ENCODE measurements at regions not wholly inside any gene's neighbourhood (a gene's known extent, or its start where the extent isn't known, plus 50 kb on each side); places are given as distances from the start of the nearest gene placed in this dataset.

GRCh38 chr14:32017587-32017986 lies 59.5 kb upstream of the ARHGAP5 start:
- intact Hi-C loops (cut with DNase I; ENCODE audit: low total_unique reads) = no loop called here
- TF ChIP-seq CTCF (IDR thresholded peaks at IDR 0.05) = no peak
- no peak for TF ChIP-seq POLR2A (IDR thresholded peaks at IDR 0.05)
- no peak for DNase-seq (ENCODE audit: low spot score in 2 of 2)
- no peak overlapping the region for H3K4me3 ChIP-seq (ENCODE audit: low read depth, poor library complexity, severe bottlenecking)

GRCh38 chr14:32018391-32019092 lies 58.6 kb upstream of the ARHGAP5 start:
- intact Hi-C loops (cut with DNase I; ENCODE audit: low total_unique reads) = no loop called here
- no peak for TF ChIP-seq CTCF (IDR thresholded peaks at IDR 0.05)
- no peak for TF ChIP-seq POLR2A (IDR thresholded peaks at IDR 0.05)
- DNase-seq (ENCODE audit: low spot score in 2 of 2) = no peak
- WGBS, 2 donors = 35 to 40% methylated on average over 3 of the region's 3 CpGs
- H3K4me3 ChIP-seq (ENCODE audit: low read depth, poor library complexity, severe bottlenecking) = no peak overlapping the region

- no peak overlapping the region for H3K4me3 ChIP-seq (ENCODE audit: low read depth, poor library complexity, severe bottlenecking)
- 35 to 36% methylated on average over 7 of the region's 7 CpGs for WGBS, 2 donors
- intact Hi-C loops (cut with DNase I; ENCODE audit: low total_unique reads) = no loop called here
- DNase-seq (ENCODE audit: low spot score in 2 of 2) = no peak
- TF ChIP-seq CTCF (IDR thresholded peaks at IDR 0.05) (no peak), POLR2A (IDR thresholded peaks at IDR 0.05) (no peak)
Observed at GRCh38 chr14:32019276-32019675, 57.8 kb upstream of the ARHGAP5 start.

GRCh38 chr14:32020882-32021281 lies 56.2 kb upstream of the ARHGAP5 start:
- WGBS, 2 donors = 87 to 91% methylated on average over 4 of the region's 4 CpGs
- no peak overlapping the region for H3K4me3 ChIP-seq (ENCODE audit: low read depth, poor library complexity, severe bottlenecking)
- TF ChIP-seq POLR2A (IDR thresholded peaks at IDR 0.05) (no peak), CTCF (IDR thresholded peaks at IDR 0.05) (no peak)
- DNase-seq (ENCODE audit: low spot score in 2 of 2) = no peak
- intact Hi-C loops (cut with DNase I; ENCODE audit: low total_unique reads) = no loop called here

GRCh38 chr14:32021341-32021740 lies 55.8 kb upstream of the ARHGAP5 start:
- DNase-seq (ENCODE audit: low spot score in 2 of 2) = no peak
- intact Hi-C loops (cut with DNase I; ENCODE audit: low total_unique reads) = no loop called here
- TF ChIP-seq POLR2A (IDR thresholded peaks at IDR 0.05) (no peak), CTCF (IDR thresholded peaks at IDR 0.05) (no peak)
- no peak overlapping the region for H3K4me3 ChIP-seq (ENCODE audit: low read depth, poor library complexity, severe bottlenecking)
- WGBS, 2 donors = 82% methylated on average over 3 of the region's 3 CpGs

- intact Hi-C loops (cut with DNase I; ENCODE audit: low total_unique reads) = no loop called here
Observed at GRCh38 chr14:32022525-32022924, 54.6 kb upstream of the ARHGAP5 start.

More at GRCh38 chr14:32022525-32022924, 54.6 kb upstream of the ARHGAP5 start:
- no peak for DNase-seq (ENCODE audit: low spot score in 2 of 2)
- no peak overlapping the region for H3K4me3 ChIP-seq (ENCODE audit: low read depth, poor library complexity, severe bottlenecking)
- TF ChIP-seq POLR2A (IDR thresholded peaks at IDR 0.05) = no peak
- no peak for TF ChIP-seq CTCF (IDR thresholded peaks at IDR 0.05)
- WGBS, 2 donors = 94% methylated on average over 4 of the region's 4 CpGs
